NB4 (cell line): ENCODE measurements at regions not wholly inside any gene's neighbourhood (a gene's known extent, or its start where the extent isn't known, plus 50 kb on each side); places are given as distances from the start of the nearest gene placed in this dataset.
"Not testable (repeated sequence)": the region's sequence is repeated elsewhere in the genome, so short reads cannot be mapped to it uniquely, and the experiment has no call there.

Experiments used
- DNase-seq: peaks from one replicate; pipeline ENCODE4 v3.0.0; 2010; ENCODE audit warnings: low read depth
- H3K4me3 ChIP-seq: one replicate; pipeline ENCODE4 v1.5.1; 2011; ENCODE audit warnings: mild to moderate bottlenecking, low read depth, low read length, moderate library complexity
- CTCF ChIP-seq: IDR thresholded peaks from one replicate; pipeline ENCODE4 v1.5.1; 2012; ENCODE audit warnings: low read depth, low read length
- MAX ChIP-seq: IDR thresholded peaks from 2 replicates; pipeline ENCODE4 v1.6.1; 2011; ENCODE audit warnings: low read depth, low read length
- MYC ChIP-seq: IDR thresholded peaks from 2 replicates; pipeline ENCODE4 v1.6.1; 2011; ENCODE audit warnings: low read depth, low read length
- POLR2A ChIP-seq: IDR thresholded peaks from 2 replicates; pipeline ENCODE4 v1.6.1; 2011; ENCODE audit warnings: mild to moderate bottlenecking; ENCODE audit not compliant: insufficient read length; ENCODE audit errors: extremely low read depth

GRCh38 chr5:142210011-142210410 is 101.4 kb downstream of the NDFIP1 start:
- TF ChIP-seq MYC (no peak), MAX (no peak), CTCF (no peak), POLR2A (no peak)
- no peak for DNase-seq

GRCh38 chr5:142208777-142209312 is 100.3 kb downstream of the NDFIP1 start:
- no peak for TF ChIP-seq MYC
- no peak for TF ChIP-seq CTCF
- no peak for TF ChIP-seq POLR2A
- TF ChIP-seq MAX: no peak
- DNase-seq: no peak
- H3K4me3 ChIP-seq: no peak overlapping the region

More at GRCh38 chr5:142210011-142210410, 101.4 kb downstream of the NDFIP1 start:
- H3K4me3 ChIP-seq: no peak overlapping the region

GRCh38 chr5:142208244-142208643 is 99.7 kb downstream of the NDFIP1 start:
- not testable (repeated sequence) for H3K4me3 ChIP-seq, DNase-seq

- no peak overlapping the region for H3K4me3 ChIP-seq
- TF ChIP-seq POLR2A (no peak), MYC (no peak), CTCF (peak; percentile 15), MAX (no peak)
- DNase-seq: peak; percentile 16
These were observed 98.2 kb downstream of the NDFIP1 start for GRCh38 chr5:142206801-142207200.

- DNase-seq: no peak
- H3K4me3 ChIP-seq: no peak overlapping the region
- TF ChIP-seq POLR2A (no peak), MAX (no peak), MYC (no peak), CTCF (no peak)
These were observed 95.6 kb downstream of the NDFIP1 start for GRCh38 chr5:142204219-142204618.
